ENCODE measurements at regions not wholly inside any gene's neighbourhood (a gene's known extent, or its start where the extent isn't known, plus 50 kb on each side); places are given as distances from the start of the nearest gene placed in this dataset.

DNA sequence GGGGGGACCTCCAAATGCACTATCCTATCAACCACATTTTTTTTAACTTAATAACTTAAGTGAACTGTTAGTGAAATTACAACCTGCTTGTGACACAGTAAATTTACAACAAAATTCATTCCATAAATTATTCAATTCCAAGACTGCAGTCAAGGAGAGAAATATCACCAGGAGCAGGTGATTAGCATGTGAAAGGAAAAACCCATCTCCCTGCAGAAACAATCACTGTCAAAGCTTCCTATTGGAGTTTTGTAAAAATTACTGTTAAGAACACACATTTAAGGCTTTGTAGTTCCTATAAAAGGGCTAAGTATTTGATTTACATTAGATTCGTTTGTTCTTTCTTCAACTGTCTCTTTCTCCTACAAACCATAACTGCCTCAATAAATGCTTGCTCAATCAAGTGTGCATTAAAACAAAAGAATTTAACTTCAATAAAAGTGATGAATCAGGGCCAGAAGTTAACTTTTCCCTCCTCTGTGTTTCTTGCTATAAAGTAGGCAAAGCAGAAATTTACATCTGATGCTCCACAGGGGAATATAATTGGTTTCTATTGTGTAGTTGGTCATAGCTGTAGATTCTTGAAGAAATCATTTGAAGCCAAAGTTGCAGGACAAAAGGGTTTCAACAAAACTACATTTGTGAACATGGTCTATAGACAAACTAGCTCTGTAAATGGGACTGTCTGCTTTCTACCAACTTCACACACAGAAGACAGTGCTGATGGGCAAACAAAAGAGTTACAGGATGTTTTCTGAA lies 195.1 kb upstream of the PSMD7 start:
- intact Hi-C loops (cut with DNase I) = no loop called here
- DNase-seq (ENCODE audit: low spot score) (no peak), ATAC-seq (no peak)

DNA sequence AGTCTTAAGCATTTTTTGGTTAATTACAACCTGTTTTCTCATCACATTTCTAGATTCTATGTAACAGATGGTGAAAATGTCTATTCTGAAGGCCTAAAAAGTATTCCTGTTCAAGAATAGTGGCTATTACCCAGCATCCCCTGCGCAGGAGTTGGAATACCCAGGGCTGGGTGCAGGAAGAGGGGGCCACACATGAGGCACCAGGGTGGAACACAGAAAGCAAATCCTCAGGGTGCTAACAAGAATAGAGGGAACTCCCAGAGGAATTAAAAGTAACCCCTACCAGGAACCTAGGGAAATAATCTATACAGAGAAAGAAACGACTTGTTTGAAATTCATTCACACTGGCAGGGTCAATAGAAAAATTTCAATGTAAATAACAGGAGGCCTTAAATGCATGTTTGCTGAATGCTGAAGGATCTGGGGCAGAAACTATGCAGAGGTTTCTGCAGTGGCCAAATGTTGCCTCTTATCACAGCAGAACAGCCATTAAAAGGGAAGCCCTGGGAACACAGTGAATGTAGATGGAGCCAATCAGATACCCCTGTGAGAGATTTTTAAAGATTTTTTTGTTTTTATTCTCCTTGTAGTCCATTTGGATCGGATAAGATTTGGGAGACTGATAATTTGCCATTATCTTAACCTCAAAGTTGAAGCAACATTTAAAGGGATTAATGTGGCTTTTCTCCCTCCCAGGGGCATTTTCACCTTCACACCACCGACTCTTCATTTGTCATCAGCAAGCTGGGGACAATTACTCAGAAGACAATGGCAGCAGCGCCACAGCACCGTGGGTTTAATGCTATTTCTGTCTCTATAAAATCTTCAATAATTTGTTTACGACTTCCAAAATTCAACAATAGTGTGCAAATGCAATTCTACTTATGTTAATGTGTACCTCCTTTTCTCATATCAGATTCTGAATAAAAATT lies 196.0 kb upstream of the PSMD7 start:
- DNase-seq (ENCODE audit: low spot score) (no peak), ATAC-seq (no peak)
- intact Hi-C loops (cut with DNase I) = no loop called here

DNA sequence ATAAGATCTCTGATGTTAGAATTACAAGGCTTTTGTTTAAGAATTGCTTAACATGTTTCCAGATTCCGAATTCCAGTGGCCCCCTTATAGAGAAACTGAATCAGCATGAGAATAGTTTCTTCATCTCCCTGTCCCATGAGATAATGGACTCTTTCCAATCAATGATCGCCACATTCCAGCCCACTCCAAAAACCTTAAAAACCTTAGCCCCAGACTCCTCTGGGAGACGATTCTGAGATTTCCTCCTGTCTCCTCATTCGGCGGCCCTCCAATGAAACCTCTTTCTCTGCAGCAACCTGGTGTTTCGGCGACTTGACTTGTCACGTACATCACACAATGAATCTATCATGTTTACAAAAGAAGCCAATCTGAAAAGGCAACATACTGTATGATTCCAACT lies 197.1 kb upstream of the PSMD7 start:
- intact Hi-C loops (cut with DNase I) = no loop called here
- no peak for DNase-seq (ENCODE audit: low spot score)
- no peak for ATAC-seq

DNA sequence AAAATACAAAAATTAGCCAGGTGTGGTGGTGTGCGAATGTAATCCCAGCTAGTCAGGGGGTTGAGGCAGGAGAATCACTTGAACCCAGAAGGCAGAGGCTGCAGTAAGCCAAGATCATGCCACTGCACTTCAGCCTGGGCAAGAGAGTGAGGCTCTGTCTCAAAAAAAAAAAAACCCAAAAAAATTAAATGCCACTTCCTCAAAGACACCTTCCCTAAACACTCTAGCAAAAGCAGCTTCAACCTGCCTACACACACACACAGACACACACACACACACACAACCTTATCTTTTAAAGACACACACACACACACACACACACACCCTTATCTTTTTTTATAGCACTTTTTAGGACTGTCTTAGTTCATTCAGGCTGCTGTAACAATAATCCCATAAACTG lies 201.7 kb upstream of the PSMD7 start:
- intact Hi-C loops (cut with DNase I) = no loop called here

DNA sequence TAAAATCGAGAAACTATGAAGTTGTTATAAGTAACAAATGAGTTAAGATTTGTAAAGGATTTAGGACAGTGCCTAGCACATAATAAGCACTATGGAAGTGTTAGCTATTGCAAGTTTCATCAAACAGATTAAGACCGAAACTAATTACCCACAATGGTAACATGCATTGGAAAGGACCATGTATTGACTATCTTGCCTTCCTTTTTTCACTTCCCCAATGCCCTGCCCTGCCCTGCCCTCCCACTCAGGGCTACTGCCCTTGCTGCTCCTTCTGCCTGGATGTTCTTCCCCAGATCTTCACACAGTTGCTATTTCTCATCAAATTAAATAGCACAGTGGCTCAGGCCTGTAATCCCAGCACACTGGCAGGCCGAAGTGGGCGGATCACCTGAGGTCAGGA lies 202.1 kb upstream of the PSMD7 start:
- DNase-seq (ENCODE audit: low spot score) (no peak), ATAC-seq (no peak)
- intact Hi-C loops (cut with DNase I) = no loop called here

More for the DNA sequence above, 201.7 kb upstream of the PSMD7 start:
- DNase-seq (ENCODE audit: low spot score) (no peak), ATAC-seq (no peak)

DNA sequence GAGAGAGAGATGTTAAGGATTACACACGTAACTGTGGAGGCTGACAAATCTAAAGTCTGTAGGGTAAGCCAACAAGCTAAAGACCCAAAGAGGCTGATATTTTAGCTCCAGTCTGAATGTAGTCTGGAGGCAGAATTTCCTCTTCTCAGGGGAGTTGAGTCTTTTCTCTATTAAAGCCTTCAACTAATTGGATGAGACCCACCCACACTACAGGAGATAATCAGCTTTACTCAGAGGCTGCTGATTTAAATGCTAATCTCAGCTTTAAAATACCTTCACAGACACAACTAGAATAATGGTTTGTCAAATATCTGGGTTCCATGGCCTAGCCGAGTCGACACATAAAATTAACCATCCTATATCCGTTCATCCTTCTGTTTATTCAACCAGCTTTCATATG lies 204.3 kb upstream of the PSMD7 start:
- ATAC-seq (no peak), DNase-seq (ENCODE audit: low spot score) (no peak)
- intact Hi-C loops (cut with DNase I) = no loop called here

DNA sequence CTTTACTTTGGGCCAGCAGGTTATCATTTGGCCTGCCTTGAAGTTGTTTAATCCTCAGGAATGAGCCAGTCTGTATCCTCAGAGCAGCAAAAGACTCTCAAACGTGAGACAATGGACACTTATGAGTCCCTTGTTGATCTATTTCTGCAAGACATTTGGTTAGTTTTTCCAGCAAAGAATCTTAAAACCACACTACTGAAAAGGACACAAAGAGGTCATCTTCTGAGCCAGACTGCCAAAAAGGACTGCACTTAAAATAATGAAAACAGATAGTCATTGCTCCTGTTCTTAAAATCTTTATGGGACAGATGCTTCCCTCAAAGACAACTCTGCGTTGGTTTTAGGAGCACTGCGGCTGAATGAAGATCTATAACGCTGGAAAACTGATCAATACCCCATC lies 205.7 kb upstream of the PSMD7 start:
- ATAC-seq (no peak), DNase-seq (ENCODE audit: low spot score) (no peak)
- intact Hi-C loops (cut with DNase I) = no loop called here

DNA sequence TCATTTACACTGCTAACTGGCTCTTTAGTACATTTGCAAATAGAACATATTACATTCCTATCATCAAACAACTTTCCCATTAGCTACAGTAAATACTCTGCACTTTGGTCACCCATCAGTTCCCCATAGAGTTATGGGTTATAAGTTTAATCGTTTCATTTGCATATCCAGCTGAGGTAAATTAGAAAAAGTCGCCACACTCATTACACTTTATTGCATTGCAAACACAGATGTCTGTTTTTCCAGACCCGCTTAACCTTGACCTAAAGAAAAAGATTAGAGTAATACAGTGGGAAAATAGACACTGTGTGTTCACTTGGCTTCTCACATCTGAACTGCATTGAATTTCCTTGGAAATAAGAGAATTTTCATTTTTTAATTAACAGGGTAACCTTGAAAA lies 213.1 kb upstream of the PSMD7 start:
- ATAC-seq (no peak), DNase-seq (ENCODE audit: low spot score) (no peak)
- intact Hi-C loops (cut with DNase I) = no loop called here

DNA sequence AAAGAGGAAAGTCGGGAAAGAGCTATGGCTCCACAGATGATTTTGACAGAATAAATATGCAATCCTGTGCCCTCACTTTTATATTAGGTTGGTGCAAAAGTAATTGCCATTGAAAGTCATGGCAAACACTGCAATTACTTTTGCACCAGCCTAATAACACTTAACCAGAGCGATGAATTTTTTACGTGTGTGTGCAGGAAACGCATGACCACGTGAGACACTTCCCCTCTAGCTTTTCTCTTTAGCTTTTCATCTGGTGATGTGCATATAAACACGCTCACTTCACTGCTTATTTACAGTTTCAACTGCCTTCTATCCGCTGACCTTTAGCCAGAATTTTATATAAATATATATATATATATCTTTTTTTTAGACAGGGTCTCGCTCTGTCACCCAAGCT lies 216.3 kb upstream of the PSMD7 start:
- intact Hi-C loops (cut with DNase I) = no loop called here
- ATAC-seq = no peak
- DNase-seq (ENCODE audit: low spot score) = no peak

DNA sequence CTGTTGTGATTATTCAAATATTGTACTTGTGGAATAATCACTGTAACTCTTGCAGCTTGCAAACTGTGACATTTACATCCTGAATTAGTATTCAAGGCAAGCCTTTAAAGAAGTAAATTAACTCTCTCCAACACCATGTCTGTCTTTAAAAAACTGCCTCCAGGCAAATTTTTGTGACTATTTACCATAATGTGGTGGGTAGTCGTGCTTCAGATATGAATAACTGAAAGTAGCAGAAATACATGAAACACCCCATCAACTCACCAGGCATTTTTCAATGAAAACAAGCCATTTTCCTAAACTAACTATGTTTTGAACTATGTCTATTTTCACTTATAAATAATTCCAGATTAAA lies 217.4 kb upstream of the PSMD7 start:
- intact Hi-C loops (cut with DNase I) = no loop called here
- DNase-seq (ENCODE audit: low spot score) (no peak), ATAC-seq (no peak)

DNA sequence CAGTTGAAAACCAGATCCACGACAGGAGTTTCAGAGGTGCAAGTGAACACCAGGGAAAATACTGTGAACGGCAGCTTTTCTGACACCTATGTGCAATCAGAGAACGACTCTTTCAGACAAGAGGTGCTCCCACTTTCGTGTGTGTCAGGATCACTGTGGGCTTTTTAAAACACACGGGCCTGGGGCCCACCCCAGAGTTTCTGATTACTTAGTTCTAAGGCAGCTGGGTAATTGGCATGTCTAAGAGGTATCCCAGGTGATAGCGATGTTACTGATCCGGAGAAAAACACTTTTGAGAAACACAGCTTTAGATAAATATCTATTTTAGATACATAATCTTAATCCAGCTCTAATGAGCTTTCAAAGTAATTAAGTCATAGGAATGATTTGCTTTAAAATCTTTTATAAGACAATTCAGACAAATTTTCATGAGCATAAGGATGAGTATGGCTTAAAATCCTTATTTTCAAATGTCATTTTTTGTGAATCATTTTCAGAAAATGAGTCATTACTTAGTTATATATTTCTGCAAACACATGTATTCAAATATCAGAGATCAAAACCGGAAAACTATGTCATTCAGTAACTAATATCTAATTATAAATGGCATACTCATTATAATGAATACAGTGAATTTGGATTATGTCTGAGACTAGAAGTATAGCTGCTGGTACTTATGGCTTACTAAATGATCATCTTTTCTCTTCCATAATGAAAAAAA lies 217.9 kb upstream of the PSMD7 start:
- ATAC-seq = no peak
- intact Hi-C loops (cut with DNase I) = no loop called here
- no peak for DNase-seq (ENCODE audit: low spot score)

DNA sequence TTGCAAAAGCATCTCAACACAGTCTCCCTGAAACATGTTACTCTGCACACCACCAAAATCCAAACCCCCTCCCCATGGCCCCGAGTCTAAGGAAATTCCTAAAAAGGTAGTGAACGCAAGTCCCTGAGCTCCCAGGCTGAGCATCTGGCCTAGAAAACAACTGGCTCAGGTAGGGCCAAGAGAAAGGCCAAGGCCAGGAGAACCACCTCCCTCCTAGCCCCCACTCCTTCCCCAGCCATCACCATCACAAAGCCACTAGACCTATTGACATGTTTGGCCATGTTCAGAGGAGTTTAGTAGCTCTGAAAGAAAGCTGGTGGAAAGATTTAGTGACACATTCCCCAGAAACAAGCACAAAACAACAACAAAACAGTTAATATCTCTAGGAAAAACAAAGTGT lies 220.0 kb upstream of the PSMD7 start:
- no peak for DNase-seq (ENCODE audit: low spot score)
- intact Hi-C loops (cut with DNase I) = no loop called here
- no peak for ATAC-seq

DNA sequence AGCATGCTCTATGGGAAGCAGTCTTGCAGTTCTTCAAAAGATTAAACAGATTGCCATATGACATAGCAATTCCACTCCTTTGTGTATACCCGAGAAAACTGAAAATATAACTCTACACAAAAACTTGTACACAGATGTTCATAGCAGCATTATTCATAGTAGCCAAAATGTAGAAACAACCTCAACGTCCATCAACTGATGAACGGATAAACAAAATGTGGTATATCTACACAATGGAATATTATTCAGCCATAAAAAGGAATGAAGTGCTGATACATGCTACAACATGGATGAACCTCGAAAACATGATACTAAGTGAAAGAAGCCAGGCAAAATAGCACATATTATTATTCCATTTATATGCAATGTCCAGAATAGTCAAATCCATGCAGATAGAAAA lies 221.2 kb upstream of the PSMD7 start:
- intact Hi-C loops (cut with DNase I) = no loop called here
- no peak for DNase-seq (ENCODE audit: low spot score)
- no peak for ATAC-seq

DNA sequence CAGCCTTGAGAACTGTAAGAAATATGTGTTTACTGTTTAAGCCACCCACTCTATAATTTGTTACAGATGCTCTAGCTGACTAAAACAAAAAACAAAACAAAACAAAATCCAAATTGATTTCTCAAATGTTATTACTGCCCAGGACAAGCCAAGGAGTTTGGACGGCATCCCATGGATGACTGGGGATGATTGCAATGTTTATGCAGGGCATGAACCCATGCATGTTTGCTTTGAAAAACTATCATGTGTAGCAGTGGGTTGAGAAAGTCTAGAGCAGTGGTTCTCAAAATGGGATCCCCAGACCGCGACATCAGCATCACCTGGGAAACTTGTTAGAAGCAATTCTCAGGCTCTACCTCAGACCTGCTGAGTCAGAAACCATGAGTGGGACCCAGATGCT lies 223.2 kb upstream of the PSMD7 start:
- DNase-seq (ENCODE audit: low spot score) = no peak
- intact Hi-C loops (cut with DNase I) = no loop called here

DNA sequence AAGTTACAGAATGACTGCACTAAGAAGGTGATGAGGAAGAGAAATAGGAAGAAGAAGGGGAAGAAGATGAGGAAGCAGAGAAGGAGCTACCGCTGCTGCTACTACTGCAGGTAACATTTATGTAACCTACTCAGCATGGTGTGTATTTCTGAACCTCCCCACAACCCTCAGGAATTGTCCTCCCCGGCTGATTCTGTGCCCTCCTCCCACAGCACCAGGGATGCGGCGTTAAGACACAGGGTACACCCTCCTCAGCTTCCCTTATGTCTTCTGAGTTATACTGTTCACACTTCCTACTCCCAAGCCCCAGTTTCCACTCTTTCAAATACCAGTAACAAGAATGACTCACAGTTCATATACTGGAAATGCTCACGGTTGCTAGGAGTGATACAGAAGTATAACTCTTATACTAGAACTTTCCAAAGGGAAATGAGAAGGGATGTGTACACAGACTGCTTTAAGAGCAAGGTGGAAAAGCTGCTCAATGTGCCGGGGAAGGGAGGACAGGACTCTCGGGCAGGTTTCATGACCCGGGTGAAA lies 224.5 kb upstream of the PSMD7 start:
- ATAC-seq (no peak), DNase-seq (ENCODE audit: low spot score) (no peak)
- intact Hi-C loops (cut with DNase I) = no loop called here

More for the DNA sequence above, 223.2 kb upstream of the PSMD7 start:
- no peak for ATAC-seq

DNA sequence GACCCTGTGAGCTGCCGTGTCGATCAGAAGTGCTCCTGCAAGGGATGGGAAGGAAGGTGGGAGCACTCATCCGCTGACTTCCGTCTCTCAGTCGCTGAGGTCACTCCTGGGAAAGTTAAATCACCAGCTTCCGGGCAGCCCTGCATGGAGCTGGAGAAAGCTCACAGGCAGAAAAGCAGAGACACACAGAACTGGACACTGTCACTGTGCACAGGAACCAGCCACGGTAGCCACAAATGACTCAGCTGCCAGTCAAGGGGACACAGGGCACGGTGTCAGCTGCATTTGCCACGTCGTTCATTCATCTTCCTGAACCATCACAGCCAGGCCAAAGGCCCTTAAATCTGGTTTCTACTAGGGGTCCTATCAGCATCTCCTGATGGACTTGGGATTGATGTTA lies 226.4 kb upstream of the PSMD7 start:
- DNase-seq (ENCODE audit: low spot score) (no peak), ATAC-seq (no peak)
- intact Hi-C loops (cut with DNase I) = no loop called here

DNA sequence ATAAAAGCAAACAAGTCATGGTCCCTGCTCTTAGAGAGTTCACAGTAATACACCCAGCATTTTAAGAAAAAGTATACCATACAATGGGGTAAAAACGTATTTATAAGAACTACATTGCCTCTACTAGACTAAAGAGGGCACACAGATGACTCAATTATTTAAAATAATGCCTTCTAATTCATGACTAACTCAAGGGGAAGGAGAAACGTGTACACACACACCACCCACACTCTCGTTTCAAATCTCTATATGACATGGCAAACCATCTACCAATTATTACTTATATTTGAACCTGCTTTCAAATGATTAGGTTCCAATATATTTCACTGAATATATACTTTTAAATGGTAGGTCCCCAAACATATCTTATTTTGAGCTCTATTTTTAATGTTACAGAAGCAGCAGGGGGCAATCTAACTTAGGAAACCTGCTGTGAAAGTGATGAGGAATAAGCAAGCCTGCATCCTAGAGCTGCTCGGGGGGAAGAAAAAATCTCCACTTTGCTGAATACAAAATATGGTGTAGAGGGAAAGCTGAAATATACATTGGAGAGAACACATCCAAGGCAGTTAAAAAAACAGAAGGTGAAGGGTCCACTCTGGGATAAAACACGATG lies 232.4 kb upstream of the PSMD7 start:
- intact Hi-C loops (cut with DNase I) = no loop called here
- ATAC-seq (no peak), DNase-seq (ENCODE audit: low spot score) (no peak)

DNA sequence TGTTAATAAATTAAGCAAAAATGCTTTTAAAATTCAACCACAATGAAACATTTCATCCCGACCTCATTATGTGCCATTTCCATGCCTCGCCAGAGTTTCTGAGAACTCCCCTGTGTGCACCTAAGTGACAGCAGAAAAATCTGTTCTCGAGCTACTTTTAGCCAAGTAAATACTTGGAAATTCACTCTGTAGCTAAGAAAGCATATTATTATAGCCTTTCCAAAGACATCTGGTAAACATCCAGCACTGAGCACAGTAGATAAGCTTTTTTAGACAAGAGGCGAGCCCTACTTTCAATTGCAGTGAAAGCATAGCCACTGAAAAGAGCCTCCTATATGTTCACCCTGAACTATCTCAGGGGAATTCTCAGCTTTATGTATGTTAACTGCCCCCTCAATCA lies 242.8 kb upstream of the PSMD7 start:
- no peak for DNase-seq (ENCODE audit: low spot score)
- ATAC-seq = peak; percentile 71
- intact Hi-C loops (cut with DNase I) = no loop called here

DNA sequence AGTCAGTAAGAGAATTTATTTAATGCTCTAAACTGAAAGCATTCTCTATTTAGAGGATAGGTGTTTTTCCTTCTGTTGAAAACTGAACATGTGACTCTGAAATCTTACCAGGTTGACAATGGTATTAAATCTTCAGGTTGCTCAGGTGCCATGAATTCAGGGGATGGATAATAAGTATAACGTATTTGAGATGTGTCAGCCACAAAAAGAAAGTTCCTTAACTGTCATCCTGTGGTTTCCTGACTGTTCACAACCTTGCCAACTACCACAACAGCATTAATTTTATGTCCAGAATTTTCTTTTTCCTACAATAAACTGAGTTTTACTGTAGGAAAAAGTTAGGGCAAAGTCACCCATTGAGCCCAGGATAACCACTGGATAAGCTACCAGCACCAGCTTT lies 243.3 kb upstream of the PSMD7 start:
- intact Hi-C loops (cut with DNase I) = no loop called here

More for the DNA sequence above, 243.3 kb upstream of the PSMD7 start:
- ATAC-seq = peak; percentile 39
- no peak for DNase-seq (ENCODE audit: low spot score)
